ENCODE measurements at regions not wholly inside any gene's neighbourhood (a gene's known extent, or its start where the extent isn't known, plus 50 kb on each side); places are given as distances from the start of the nearest gene placed in this dataset.

DNA sequence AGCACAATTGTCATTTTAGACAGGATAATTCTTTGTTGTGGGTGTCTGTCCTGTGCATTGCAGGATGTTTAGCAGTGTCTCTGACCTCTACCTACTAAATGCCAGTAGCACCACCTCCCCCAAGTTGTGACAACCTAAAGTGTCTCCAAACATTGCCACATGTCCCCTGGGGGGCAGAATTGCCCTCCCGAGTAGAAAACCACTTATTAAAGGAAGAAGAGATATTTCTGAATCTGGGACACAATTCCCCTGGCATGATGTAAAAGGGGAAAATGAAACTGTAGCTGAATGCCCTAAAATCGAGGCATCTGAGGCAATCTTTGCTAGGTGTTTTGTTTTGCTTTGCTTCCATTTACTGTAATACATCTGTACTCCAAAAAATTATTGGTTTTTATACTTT lies 116.8 kb upstream of the NAP1L1 start:
- H3K27ac ChIP-seq, result no peak overlapping the region
- TF ChIP-seq, protein P1, sequence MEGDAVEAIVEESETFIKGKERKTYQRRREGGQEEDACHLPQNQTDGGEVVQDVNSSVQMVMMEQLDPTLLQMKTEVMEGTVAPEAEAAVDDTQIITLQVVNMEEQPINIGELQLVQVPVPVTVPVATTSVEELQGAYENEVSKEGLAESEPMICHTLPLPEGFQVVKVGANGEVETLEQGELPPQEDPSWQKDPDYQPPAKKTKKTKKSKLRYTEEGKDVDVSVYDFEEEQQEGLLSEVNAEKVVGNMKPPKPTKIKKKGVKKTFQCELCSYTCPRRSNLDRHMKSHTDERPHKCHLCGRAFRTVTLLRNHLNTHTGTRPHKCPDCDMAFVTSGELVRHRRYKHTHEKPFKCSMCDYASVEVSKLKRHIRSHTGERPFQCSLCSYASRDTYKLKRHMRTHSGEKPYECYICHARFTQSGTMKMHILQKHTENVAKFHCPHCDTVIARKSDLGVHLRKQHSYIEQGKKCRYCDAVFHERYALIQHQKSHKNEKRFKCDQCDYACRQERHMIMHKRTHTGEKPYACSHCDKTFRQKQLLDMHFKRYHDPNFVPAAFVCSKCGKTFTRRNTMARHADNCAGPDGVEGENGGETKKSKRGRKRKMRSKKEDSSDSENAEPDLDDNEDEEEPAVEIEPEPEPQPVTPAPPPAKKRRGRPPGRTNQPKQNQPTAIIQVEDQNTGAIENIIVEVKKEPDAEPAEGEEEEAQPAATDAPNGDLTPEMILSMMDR (conservative IDR thresholded peaks at IDR 0.05), result no peak

DNA sequence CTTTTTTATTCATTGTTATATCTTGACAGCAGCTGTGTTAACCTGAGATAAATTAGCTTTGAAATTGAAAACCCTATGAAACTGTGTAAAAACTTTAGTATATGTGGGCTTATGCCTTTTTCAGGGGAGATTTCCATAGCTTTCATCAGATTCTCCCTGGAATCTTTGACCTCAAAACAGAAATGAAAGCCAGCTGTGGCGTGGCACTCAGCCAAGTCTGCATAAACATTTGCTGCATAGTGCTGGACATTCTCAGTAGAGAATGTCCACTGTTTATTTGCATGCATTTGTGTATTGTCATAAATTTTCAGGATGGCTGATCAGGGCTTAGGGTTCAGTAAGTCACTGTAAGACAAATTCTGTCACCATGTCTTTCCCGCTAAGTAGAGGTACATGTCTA lies 115.3 kb upstream of the NAP1L1 start:
- TF ChIP-seq, protein P1 (conservative IDR thresholded peaks at IDR 0.05), result no peak
- no peak overlapping the region for H3K27ac ChIP-seq

DNA sequence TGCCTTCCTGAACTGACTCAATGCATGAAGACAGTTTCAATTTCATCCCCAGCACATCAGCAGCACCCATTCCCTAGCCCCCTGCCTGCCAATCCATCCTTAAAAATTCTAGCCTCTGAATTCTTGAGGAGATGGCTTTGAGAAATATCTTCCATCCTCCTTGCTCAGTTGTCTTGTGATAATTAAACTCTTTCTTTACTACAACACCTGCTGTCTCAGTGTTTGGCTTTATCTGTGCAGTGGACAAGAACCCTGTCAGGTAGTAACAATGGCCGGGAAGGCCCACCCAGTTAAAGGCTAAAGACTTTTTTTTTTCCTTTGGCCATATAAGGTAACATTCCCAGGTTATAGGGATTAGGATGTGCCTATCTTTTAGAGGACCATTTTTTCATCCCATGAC lies 114.4 kb upstream of the NAP1L1 start:
- H3K27ac ChIP-seq, result no peak overlapping the region
- TF ChIP-seq, protein P1 (conservative IDR thresholded peaks at IDR 0.05), result no peak

DNA sequence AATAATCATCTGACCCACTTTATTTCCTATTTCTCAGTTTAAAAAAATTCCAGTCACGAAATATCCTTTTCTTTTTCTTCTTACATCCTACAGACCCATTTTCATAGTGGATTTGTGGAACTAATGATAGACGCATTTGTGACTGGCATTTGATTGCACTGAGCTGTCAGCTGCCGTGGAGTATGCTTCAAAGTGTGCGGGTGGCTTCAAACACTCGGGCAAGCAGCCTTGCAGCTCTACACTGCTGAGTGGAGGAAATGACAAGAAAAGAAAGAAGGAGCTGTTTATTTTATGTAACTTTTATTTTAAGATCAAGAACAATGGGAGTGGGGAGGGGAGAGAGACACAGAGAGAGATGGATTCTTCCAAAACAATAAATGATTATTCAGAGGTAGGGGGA lies 112.8 kb upstream of the NAP1L1 start:
- TF ChIP-seq, protein P1 (conservative IDR thresholded peaks at IDR 0.05), result no peak
- H3K27ac ChIP-seq, result no peak overlapping the region

DNA sequence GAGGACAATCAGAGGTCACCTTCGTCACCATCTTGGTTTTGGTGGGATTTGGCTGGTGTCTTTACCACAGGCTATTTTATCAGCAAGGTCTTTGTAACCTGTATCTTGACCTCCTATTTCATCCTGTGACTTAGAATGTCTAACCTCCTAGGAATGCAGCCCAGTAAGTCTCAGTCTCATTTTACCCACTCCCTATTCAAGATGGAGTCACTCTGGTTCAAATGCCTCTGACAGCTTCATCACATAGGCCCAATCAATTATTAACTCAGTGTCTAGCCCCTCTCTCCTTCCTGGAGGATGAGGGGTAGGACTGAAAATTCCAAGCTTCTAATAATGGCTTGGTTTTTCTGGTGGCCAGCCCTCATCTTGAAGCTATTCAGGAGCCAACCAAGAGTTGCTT lies 111.4 kb upstream of the NAP1L1 start:
- no peak overlapping the region for H3K27ac ChIP-seq
- TF ChIP-seq, protein P1 (conservative IDR thresholded peaks at IDR 0.05), result no peak

DNA sequence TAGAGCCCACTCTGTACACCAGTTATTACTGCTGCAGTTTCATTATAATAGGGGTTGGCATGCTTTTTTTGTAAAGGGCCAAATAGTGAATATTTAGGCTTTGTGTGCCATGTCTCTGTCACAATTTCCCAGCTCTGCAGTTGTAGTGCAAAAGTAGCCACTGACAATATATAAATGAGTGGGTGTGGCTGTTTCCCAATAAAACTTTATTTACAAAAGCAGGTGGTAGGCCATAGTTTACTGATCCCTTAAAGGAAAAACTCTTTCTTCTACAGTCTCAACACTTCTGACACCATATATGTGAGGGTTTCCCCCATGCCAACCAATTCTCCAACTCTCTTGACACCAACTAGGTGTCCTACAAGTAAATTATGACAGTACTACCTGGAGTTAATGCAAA lies 110.2 kb upstream of the NAP1L1 start:
- TF ChIP-seq, protein P1 (conservative IDR thresholded peaks at IDR 0.05), result no peak
- no peak overlapping the region for H3K27ac ChIP-seq

DNA sequence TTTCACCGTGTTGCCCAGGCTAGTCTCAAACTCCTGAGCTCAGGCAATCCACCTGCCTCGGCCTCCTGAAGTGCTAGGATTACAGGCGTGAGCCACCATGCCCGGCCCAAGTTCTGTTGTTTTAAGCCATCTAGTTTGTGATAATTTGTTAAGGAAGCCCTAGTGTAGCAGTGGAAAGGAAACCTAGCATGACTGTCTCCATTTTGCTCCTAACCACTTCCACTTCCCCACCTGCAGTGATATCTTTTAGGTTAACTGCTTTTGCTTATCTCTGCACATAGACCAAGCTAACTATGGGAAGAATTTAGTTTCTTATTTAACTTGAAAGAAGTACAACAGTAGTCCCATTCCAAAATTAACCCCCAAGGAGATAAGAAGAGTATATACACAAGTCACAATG lies 109.5 kb upstream of the NAP1L1 start:
- TF ChIP-seq, protein P1 (conservative IDR thresholded peaks at IDR 0.05), result no peak
- no peak overlapping the region for H3K27ac ChIP-seq

DNA sequence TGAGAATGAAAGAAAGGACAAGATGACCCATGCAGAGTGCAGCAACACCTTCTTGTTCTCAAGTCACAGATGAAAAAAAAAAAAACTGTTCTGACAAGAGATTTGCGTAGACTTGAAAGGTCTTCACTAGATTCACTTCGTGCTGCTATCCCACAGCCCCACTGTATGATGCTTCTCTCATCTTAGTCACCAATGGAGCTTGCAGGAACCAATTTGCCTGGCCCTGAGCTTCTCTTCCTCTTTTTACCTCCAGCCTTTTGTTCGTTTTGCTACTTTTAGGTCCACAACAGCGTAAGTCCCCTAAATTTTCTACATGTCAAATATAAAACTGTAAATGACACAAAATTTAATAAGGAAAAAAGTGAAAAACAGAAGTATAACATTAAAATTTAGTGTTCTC lies 107.9 kb upstream of the NAP1L1 start:
- no peak overlapping the region for H3K27ac ChIP-seq
- TF ChIP-seq, protein P1 (conservative IDR thresholded peaks at IDR 0.05), result no peak

Data from VCaP (cell line).